Transverse colon (tissue), 4 donors: ENCODE measurements at regions not wholly inside any gene's neighbourhood (a gene's known extent, or its start where the extent isn't known, plus 50 kb on each side); places are given as distances from the start of the nearest gene placed in this dataset.

Experiments used
- DNase-seq: peaks from one replicate; pipeline ENCODE4 v3.0.0-alpha.2; 2019
- H3K27ac ChIP-seq, 4 donors: fragments of 200-600 bp; sonication (generic); 2 replicates each; pipeline ENCODE4 v1.5.1; 2016 to 2018; ENCODE audit warnings: inconsistent platforms in 4 of 4
- H3K27me3 ChIP-seq: fragments of 200-600 bp; sonication (generic); 2 replicates; pipeline ENCODE4 v1.5.1; 2017; ENCODE audit warnings: inconsistent platforms
- H3K36me3 ChIP-seq, 4 donors: fragments of 200-600 bp; sonication (generic); 2 replicates each; pipeline ENCODE4 v1.5.1; 2017 to 2019; ENCODE audit warnings: inconsistent platforms in 4 of 4
- H3K4me1 ChIP-seq, 4 donors: fragments of 200-600 bp; sonication (generic); 2 replicates each; pipeline ENCODE4 v1.5.1; 2017 to 2020; ENCODE audit warnings: inconsistent platforms in 4 of 4
- H3K4me3 ChIP-seq, 4 donors: fragments of 200-600 bp; sonication (generic); 1 replicate in 1 of 4; 2 replicates in 3 of 4; pipeline versions ENCODE4 v1.5.1 to v1.6.1; 2017 to 2019; ENCODE audit warnings: inconsistent platforms in 4 of 4
- H3K9me3 ChIP-seq, 2 donors: fragments of 200-600 bp; sonication (generic); 2 replicates each; pipeline ENCODE4 v1.5.1; 2017 to 2019; ENCODE audit warnings: inconsistent platforms in 2 of 2
- EP300 ChIP-seq: sonication (generic); formaldehyde crosslinking; IDR thresholded peaks from one replicate; pipeline ENCODE4 v1.6.1; 2017; ENCODE audit warnings: antibody characterized with exemption, low read depth
- POLR2A ChIP-seq: fragments of 450-650 bp; IDR thresholded peaks from one replicate; pipeline ENCODE4 v1.6.1; 2016; ENCODE audit warnings: antibody characterized with exemption, mild to moderate bottlenecking, moderate library complexity
- POLR2AphosphoS5 ChIP-seq, 3 donors: sonication (generic); formaldehyde crosslinking; IDR thresholded peaks; one replicate each; pipeline ENCODE4 v1.6.1; 2016; ENCODE audit warnings: antibody characterized with exemption in 3 of 3
- WGBS, 2 donors: methylation state at CpG; one replicate each; pipeline ENCODE4 v1.1.5; 2018; ENCODE audit warnings: low coverage in 1 of 2; 5-methylcytosine and 5-hydroxymethylcytosine counted together
- in situ Hi-C, 4 donors: fragments of 200-750 bp; cut with MboI; loops; one replicate each; pipeline versions ENCODE4 v1.15.0 to v1.15.1; 2017; ENCODE audit warnings: low sequenced_read_pairs in 3 of 4, low pct_ligation_motif_present in 1 of 4, low pct_unique_long_range_greater_than_20kb in 1 of 4
- intact Hi-C: fragments of 100-400 bp; cut with DNase I; formaldehyde crosslinking; loops from one replicate; pipeline ENCODE4 v1.15.1; 2023; ENCODE audit warnings: low total_unique reads
- TF ChIP-seq, protein P1 (sequence below), 5 experiments: fragments of 200-600 bp in 3 of 5; fragments of 450-650 bp in 2 of 5; sonication (generic) in 3 of 5; IDR thresholded peaks; 1 replicate in 2 of 5; 2 replicates in 3 of 5; pipeline ENCODE4 v1.5.1; 2016 to 2017; ENCODE audit warnings: antibody characterized with exemption in 5 of 5, inconsistent platforms in 3 of 5, mild to moderate bottlenecking in 2 of 5, moderate library complexity in 1 of 5

DNA sequence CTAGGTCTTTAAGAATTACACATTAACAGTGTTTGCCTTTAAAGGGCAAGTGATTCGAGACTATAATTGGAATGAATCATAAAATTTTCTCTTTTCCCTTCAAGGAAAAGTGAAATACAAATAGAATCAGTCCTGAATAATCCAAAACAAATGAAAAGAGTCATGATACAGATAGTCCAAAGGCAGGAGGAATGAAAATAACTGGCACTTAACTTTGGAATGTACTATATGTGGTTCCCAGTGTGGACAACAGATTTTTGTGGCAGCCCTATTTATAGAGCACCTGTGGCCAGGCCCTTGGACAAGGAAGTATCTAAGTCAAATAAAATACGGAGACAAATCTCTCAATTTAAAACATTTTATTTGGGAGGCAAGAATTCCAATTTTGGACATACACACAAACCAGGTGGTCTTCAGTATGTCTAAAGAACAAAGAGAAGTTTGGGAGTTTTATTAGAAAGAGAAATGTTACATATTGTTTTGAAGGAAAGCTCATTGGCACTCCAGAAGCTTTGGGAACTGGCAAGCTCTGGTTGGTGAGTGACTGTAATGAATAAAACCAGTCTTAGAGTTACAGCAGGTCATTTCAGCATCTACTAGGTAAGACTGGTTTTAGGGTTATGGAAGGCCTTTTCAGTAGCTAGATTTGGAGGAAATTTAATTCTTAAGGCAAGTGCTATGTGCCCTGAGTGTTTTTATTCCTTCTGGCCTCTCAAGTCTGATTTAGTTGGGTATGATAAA lies 116.0 kb upstream of the PAM start:
- Histone ChIP-seq H3K27ac (no peak overlapping the region), H3K27me3 (no peaks in the 10 kb centered on the region), H3K4me3 (no peak overlapping the region), H3K36me3 (no peaks in the 10 kb centered on the region), H3K9me3 (peaks cover 0 to 2% of the 10 kb centered on the region in 2 donors), H3K4me1 (no peaks in the 10 kb centered on the region)
- DNase-seq: no peak
- intact Hi-C loops: no loop called here
- TF ChIP-seq, protein P1, sequence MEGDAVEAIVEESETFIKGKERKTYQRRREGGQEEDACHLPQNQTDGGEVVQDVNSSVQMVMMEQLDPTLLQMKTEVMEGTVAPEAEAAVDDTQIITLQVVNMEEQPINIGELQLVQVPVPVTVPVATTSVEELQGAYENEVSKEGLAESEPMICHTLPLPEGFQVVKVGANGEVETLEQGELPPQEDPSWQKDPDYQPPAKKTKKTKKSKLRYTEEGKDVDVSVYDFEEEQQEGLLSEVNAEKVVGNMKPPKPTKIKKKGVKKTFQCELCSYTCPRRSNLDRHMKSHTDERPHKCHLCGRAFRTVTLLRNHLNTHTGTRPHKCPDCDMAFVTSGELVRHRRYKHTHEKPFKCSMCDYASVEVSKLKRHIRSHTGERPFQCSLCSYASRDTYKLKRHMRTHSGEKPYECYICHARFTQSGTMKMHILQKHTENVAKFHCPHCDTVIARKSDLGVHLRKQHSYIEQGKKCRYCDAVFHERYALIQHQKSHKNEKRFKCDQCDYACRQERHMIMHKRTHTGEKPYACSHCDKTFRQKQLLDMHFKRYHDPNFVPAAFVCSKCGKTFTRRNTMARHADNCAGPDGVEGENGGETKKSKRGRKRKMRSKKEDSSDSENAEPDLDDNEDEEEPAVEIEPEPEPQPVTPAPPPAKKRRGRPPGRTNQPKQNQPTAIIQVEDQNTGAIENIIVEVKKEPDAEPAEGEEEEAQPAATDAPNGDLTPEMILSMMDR (IDR thresholded peaks at IDR 0.05): no peak
- no peak for TF ChIP-seq POLR2AphosphoS5 (IDR thresholded peaks at IDR 0.05)
- TF ChIP-seq EP300: no peak
- TF ChIP-seq POLR2A: no peak
- in situ Hi-C loops: no loop called here
- 30 to 50% methylated on average over 2 of the region's 2 CpGs for WGBS, 2 donors

DNA sequence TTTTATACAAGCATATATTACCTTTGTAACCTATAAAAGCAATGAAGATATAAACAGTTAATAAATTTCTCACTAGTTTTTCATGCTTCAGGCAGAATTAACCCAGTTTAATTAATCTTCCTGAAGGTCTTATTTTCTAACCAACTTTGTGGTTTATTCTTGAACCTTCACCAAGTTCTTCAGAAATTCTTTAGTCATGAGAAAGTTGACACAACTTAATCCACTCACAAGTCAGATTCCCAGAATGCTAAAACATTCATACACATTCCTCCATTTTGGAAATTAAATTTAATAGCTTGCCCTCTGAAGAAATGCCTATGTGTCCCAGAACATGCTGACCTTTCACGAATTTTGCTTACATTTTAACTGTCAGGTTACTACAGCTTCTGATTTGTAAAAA lies 105.4 kb upstream of the PAM start:
- WGBS, 2 donors: 29 to 38% methylated on average over 1 of the region's 1 CpG

DNA sequence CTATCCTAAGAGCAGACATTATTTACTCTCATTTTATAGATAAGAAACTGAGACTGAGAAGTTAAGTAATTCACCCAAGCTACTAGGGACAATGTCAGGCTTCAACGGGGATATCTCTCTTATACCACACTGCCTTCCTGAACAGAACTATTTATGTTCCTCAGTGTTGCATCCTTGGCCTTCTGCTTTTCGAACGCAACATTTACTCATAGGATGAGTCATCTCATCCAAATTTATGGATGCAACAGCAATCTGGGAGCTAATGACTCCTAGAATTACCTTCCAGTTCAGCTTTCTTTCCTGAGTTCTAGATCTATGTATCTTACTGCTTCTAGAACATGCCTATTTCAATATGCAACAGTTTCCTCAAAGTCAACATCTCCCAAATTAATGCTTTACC lies 103.6 kb upstream of the PAM start:
- no peak for TF ChIP-seq POLR2AphosphoS5 (IDR thresholded peaks at IDR 0.05)
- TF ChIP-seq, protein P1 (IDR thresholded peaks at IDR 0.05): no peak
- 52 to 63% methylated on average over 3 of the region's 3 CpGs for WGBS, 2 donors
- no peak overlapping the region for H3K4me3 ChIP-seq

More for the DNA sequence above, 105.4 kb upstream of the PAM start:
- no peak for DNase-seq
- Histone ChIP-seq H3K27me3 (no peaks in the 10 kb centered on the region), H3K9me3 (no peaks in the 10 kb centered on the region), H3K36me3 (no peaks in the 10 kb centered on the region), H3K4me1 (no peaks in the 10 kb centered on the region), H3K4me3 (no peak overlapping the region), H3K27ac (no peak overlapping the region)
- TF ChIP-seq EP300 (no peak), POLR2A (no peak), POLR2AphosphoS5 (IDR thresholded peaks at IDR 0.05) (no peak)
- TF ChIP-seq, protein P1 (IDR thresholded peaks at IDR 0.05): no peak
- in situ Hi-C loops (no loop called here), intact Hi-C loops (no loop called here)

GRCh38 chr5:102654559-102655349 lies 100.4 kb upstream of the PAM start:
- 41 to 67% methylated on average over 1 of the region's 1 CpG for WGBS, 2 donors
- intact Hi-C loops: no loop called here
- H3K9me3 ChIP-seq: no peaks in the 10 kb centered on the region

More for the DNA sequence above, 103.6 kb upstream of the PAM start:
- Histone ChIP-seq H3K4me1 (no peaks in the 10 kb centered on the region), H3K27ac (no peak overlapping the region), H3K36me3 (no peaks in the 10 kb centered on the region), H3K9me3 (no peaks in the 10 kb centered on the region), H3K27me3 (no peaks in the 10 kb centered on the region)
- DNase-seq: no peak
- in situ Hi-C loops (no loop called here), intact Hi-C loops (no loop called here)

More at GRCh38 chr5:102654559-102655349, 100.4 kb upstream of the PAM start:
- H3K4me1 ChIP-seq: no peaks in the 10 kb centered on the region
- H3K36me3 ChIP-seq: no peaks in the 10 kb centered on the region
- no peaks in the 10 kb centered on the region for H3K27me3 ChIP-seq
- no peak overlapping the region for H3K27ac ChIP-seq
- DNase-seq: no peak
- in situ Hi-C loops: no loop called here
- TF ChIP-seq EP300: no peak
- no peak for TF ChIP-seq POLR2A
- TF ChIP-seq POLR2AphosphoS5 (IDR thresholded peaks at IDR 0.05): no peak
- TF ChIP-seq, protein P1 (IDR thresholded peaks at IDR 0.05): no peak
- H3K4me3 ChIP-seq: no peak overlapping the region
